ENCODE measurements at regions not wholly inside any gene's neighbourhood (a gene's known extent, or its start where the extent isn't known, plus 50 kb on each side); places are given as distances from the start of the nearest gene placed in this dataset.

GRCh38 chr6:144394210-144394609, 109.1 kb downstream of the UTRN start:
- intact Hi-C loops (cut with DNase I; ENCODE audit: low total_unique reads), result no loop called here
- H3K9me3 ChIP-seq, result peaks cover 0 to 11% (median 4%) of the 10 kb centered on the region in 4 donors
- no peak for DNase-seq
- no peaks in the 10 kb centered on the region for H3K36me3 ChIP-seq
- 86 to 94% (median 88%) methylated on average over 4 of the region's 4 CpGs for WGBS, 5 donors
- no peak for TF ChIP-seq EP300 (IDR thresholded peaks at IDR 0.05)
- no peak for TF ChIP-seq POLR2A (IDR thresholded peaks at IDR 0.05)
- no peak for TF ChIP-seq CTCF (IDR thresholded peaks at IDR 0.05)
- TF ChIP-seq POLR2AphosphoS5 (IDR thresholded peaks at IDR 0.05), result no peak
- H3K4me3 ChIP-seq, result no peak overlapping the region
- peaks cover 0 to 13% (median 4%) of the 10 kb centered on the region in 4 donors for H3K4me1 ChIP-seq
- no peaks in the 10 kb centered on the region for H3K27me3 ChIP-seq
- H3K27ac ChIP-seq, result no peak overlapping the region

- TF ChIP-seq POLR2AphosphoS5 (IDR thresholded peaks at IDR 0.05), result no peak
- no peak for TF ChIP-seq POLR2A (IDR thresholded peaks at IDR 0.05)
- TF ChIP-seq EP300 (IDR thresholded peaks at IDR 0.05), result no peak
- TF ChIP-seq CTCF (IDR thresholded peaks at IDR 0.05), result no peak
- H3K27ac ChIP-seq, result no peak overlapping the region
- DNase-seq, result no peak
- H3K36me3 ChIP-seq, result no peaks in the 10 kb centered on the region
- H3K4me1 ChIP-seq, result peaks cover 0 to 13% (median 5%) of the 10 kb centered on the region in 4 donors
- H3K9me3 ChIP-seq, result peaks cover 0 to 11% (median 4%) of the 10 kb centered on the region in 4 donors
- H3K27me3 ChIP-seq, result no peaks in the 10 kb centered on the region
- no peak overlapping the region for H3K4me3 ChIP-seq
- intact Hi-C loops (cut with DNase I; ENCODE audit: low total_unique reads), result no loop called here
These were observed 109.9 kb downstream of the UTRN start for GRCh38 chr6:144395014-144395413.

GRCh38 chr6:144395826-144396225, 110.7 kb downstream of the UTRN start:
- no peaks in the 10 kb centered on the region for H3K36me3 ChIP-seq
- no peak for TF ChIP-seq CTCF (IDR thresholded peaks at IDR 0.05)
- no peak for TF ChIP-seq EP300 (IDR thresholded peaks at IDR 0.05)
- no peak for TF ChIP-seq POLR2AphosphoS5 (IDR thresholded peaks at IDR 0.05)
- TF ChIP-seq POLR2A (IDR thresholded peaks at IDR 0.05), result no peak
- peaks cover 0 to 11% (median 4%) of the 10 kb centered on the region in 4 donors for H3K9me3 ChIP-seq
- H3K4me1 ChIP-seq, result peaks cover 0 to 13% (median 5%) of the 10 kb centered on the region in 4 donors
- 81 to 94% (median 88%) methylated on average over 1 of the region's 1 CpG for WGBS, 5 donors
- intact Hi-C loops (cut with DNase I; ENCODE audit: low total_unique reads), result no loop called here
- H3K27me3 ChIP-seq, result no peaks in the 10 kb centered on the region
- DNase-seq, result no peak
- no peak overlapping the region for H3K4me3 ChIP-seq
- H3K27ac ChIP-seq, result no peak overlapping the region

- Histone ChIP-seq H3K4me1 (peaks cover 0 to 13% (median 6%) of the 10 kb centered on the region in 4 donors), H3K27ac (no peak overlapping the region), H3K36me3 (no peaks in the 10 kb centered on the region), H3K4me3 (no peak overlapping the region), H3K27me3 (no peaks in the 10 kb centered on the region), H3K9me3 (peaks cover 0 to 11% (median 4%) of the 10 kb centered on the region in 4 donors)
- TF ChIP-seq CTCF (IDR thresholded peaks at IDR 0.05), result no peak
- TF ChIP-seq POLR2A (IDR thresholded peaks at IDR 0.05), result no peak
- TF ChIP-seq POLR2AphosphoS5 (IDR thresholded peaks at IDR 0.05), result no peak
- no peak for TF ChIP-seq EP300 (IDR thresholded peaks at IDR 0.05)
- intact Hi-C loops (cut with DNase I; ENCODE audit: low total_unique reads), result no loop called here
- 91 to 98% (median 95%) methylated on average over 4 of the region's 4 CpGs for WGBS, 5 donors
- no peak for DNase-seq
These were observed 112.0 kb downstream of the UTRN start for GRCh38 chr6:144397141-144397540.
